BLaER1 treated with 17β-estradiol and CSF1 and Interleukin-3, amounts not matched to agents 10 nM and 100 nM (cell line): ENCODE measurements at regions not wholly inside any gene's neighbourhood (a gene's known extent, or its start where the extent isn't known, plus 50 kb on each side); places are given as distances from the start of the nearest gene placed in this dataset.
"Not testable (repeated sequence)": the region's sequence is repeated elsewhere in the genome, so short reads cannot be mapped to it uniquely, and the experiment has no call there.

Experiments
- H3K27ac ChIP-seq, 11 experiments: shearing (Covaris generic); formaldehyde crosslinking; 2 replicates each; pipeline ENCODE4 v1.8.1; 2022
- H3K27me3 ChIP-seq, 11 experiments: shearing (Covaris generic); formaldehyde crosslinking; 2 replicates each; pipeline ENCODE4 v1.8.1; 2022
- H3K36me3 ChIP-seq, 11 experiments: shearing (Covaris generic); formaldehyde crosslinking; 2 replicates each; pipeline ENCODE4 v1.8.1; 2022
- H3K4me1 ChIP-seq, 10 experiments: shearing (Covaris generic); formaldehyde crosslinking; 2 replicates each; pipeline ENCODE4 v1.8.1; 2022
- H3K4me2 ChIP-seq, 11 experiments: shearing (Covaris generic); formaldehyde crosslinking; 2 replicates each; pipeline ENCODE4 v1.8.1; 2022
- H3K4me3 ChIP-seq, 10 experiments: shearing (Covaris generic); formaldehyde crosslinking; 2 replicates each; pipeline ENCODE4 v1.8.1; 2022
- H3K9ac ChIP-seq, 11 experiments: shearing (Covaris generic); formaldehyde crosslinking; 2 replicates each; pipeline ENCODE4 v1.8.1; 2022
- H3K9me3 ChIP-seq, 11 experiments: shearing (Covaris generic); formaldehyde crosslinking; replicated peaks in 1 of 11; 2 replicates each; pipeline ENCODE4 v1.8.1; 2022
- H4K20me1 ChIP-seq, 11 experiments: shearing (Covaris generic); formaldehyde crosslinking; 2 replicates each; pipeline ENCODE4 v1.8.1; 2022
- Cebpa-rat ChIP-seq, 11 experiments: shearing (Covaris generic); IDR thresholded peaks; 2 replicates each; pipeline ENCODE4 v1.8.1; 2022

DNA sequence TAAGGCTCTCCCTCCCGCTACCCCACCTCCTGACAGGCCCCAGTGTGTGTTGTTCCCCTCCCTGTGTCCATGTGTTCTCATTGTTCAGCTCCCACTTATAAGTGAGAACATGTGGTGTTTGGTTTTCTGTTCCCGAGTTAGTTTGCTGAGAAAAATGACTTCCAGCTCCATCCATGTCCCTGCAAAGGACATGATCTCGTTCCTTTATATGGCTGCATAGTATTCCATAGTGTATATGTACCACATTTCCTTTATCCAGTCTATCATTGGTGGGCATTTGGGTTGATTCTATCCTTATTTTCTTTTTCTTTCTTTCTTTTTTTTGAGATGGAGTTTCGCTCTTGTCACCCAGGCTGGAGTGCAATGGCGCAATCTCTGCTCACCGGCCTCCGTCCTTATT lies 57.8 kb upstream of the RASSF3 start:
- H3K9ac ChIP-seq, H3K36me3 ChIP-seq, H3K27me3 ChIP-seq, H4K20me1 ChIP-seq, H3K4me3 ChIP-seq, H3K9me3 ChIP-seq, H3K27ac ChIP-seq, H3K4me2 ChIP-seq: not testable (repeated sequence)
- peaks cover 0 to 16% (median 6%) of the 10 kb centered on the region in 10 experiments; a peak in 9 of 20 replicates for H3K4me1 ChIP-seq

- not testable (repeated sequence) for H3K4me3 ChIP-seq, H3K27me3 ChIP-seq, H3K36me3 ChIP-seq, H3K9me3 ChIP-seq, H3K4me2 ChIP-seq, H3K9ac ChIP-seq, H3K27ac ChIP-seq, H4K20me1 ChIP-seq
- peaks cover 0 to 19% (median 6%) of the 10 kb centered on the region in 10 experiments; a peak in 9 of 20 replicates for H3K4me1 ChIP-seq
These were observed 56.6 kb upstream of the RASSF3 start for GRCh38 chr12:64553689-64554088.

DNA sequence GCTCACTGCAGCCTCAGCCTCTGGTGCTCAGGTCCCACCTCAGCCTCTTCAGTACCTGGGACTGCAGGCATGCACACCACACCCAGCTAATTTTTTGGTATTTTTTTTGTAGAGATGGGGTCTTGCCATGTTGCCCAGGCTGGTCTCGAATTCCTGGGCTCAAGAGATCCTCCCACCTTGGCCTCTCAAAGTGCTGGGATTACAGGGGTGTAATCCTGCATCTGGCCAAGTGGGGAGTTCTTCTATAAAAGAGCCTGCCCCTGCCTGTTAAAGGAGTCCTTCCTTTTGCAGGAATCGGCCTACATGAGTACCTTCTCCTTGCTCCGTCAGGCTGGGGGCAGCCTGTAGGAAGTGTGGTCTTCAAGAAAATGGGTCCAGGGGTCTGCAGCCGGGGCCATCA lies 54.1 kb upstream of the RASSF3 start:
- no peak for TF ChIP-seq Cebpa-rat (IDR thresholded peaks at IDR 0.05)
- H3K9ac ChIP-seq, result no peak overlapping the region
- no peaks in the 10 kb centered on the region for H3K27me3 ChIP-seq
- H4K20me1 ChIP-seq, result no peaks in the 10 kb centered on the region
- no peak overlapping the region for H3K27ac ChIP-seq
- no peak overlapping the region for H3K4me3 ChIP-seq
- no peaks in the 10 kb centered on the region for H3K9me3 ChIP-seq
- H3K36me3 ChIP-seq, result no peaks in the 10 kb centered on the region
- H3K4me1 ChIP-seq, result peaks cover 4 to 25% (median 16%) of the 10 kb centered on the region in 10 experiments; a peak in 16 of 20 replicates
- H3K4me2 ChIP-seq, result no peak overlapping the region

- H3K9ac ChIP-seq, result no peak overlapping the region
- no peaks in the 10 kb centered on the region for H3K36me3 ChIP-seq
- no peak overlapping the region for H3K27ac ChIP-seq
- H3K4me3 ChIP-seq, result no peak overlapping the region
- TF ChIP-seq Cebpa-rat (IDR thresholded peaks at IDR 0.05), result no peak
- no peak overlapping the region; a peak in 1 of 22 replicates for H3K4me2 ChIP-seq
- no peaks in the 10 kb centered on the region for H4K20me1 ChIP-seq
- H3K4me1 ChIP-seq, result peaks cover 4 to 36% (median 26%) of the 10 kb centered on the region in 10 experiments; a peak in 16 of 20 replicates
- H3K27me3 ChIP-seq, result no peaks in the 10 kb centered on the region
- H3K9me3 ChIP-seq, result no peaks in the 10 kb centered on the region
These were observed 51.5 kb upstream of the RASSF3 start for GRCh38 chr12:64558754-64559153.

DNA sequence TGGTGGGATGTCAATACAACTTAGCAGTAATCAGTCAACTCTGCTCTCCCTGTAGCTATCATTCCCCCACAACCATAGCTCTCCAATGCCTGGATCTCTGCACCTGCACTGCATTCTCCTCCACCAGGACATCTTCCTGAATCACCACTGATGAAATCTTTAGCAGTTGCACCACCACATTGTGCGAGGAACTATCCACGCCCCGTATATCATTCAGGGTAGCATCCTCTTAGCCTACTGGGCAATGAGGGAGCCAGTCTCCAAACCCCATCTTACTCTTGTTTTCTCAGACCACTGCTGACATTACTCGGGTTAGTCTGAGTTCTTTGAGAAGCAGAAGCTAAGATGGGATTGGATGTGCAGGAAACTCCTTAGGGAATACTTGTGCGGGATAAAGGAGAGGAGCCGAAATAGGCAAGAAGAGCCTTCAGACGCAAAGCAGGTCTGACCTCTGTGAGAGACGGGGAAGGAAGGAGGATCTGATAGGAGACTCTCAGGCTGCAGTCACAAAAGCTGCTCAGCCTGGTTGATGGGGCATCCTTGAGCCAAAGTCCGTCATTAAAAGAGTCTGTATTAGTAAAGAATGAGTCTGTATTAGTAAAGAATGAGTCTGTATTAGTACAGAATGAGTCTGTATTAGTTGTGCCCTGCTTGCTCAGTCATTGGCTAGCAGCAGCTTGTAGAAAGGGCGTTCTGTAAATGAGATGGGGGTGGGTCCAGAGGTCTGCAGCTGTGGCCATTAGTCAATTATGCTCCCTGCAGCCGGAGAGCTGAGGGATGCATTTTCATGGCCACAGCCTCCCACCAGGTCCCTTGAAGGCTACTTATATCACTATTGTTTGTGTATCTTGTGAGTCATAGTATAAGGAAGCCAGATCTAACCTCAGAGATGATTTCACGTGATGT lies 49.6 kb upstream of the RASSF3 start:
- TF ChIP-seq Cebpa-rat (IDR thresholded peaks at IDR 0.05), result no peak
- Histone ChIP-seq H3K27ac (peak overlapping the region in 9 of 11 experiments; percentile 34 to 76 (median 65); a peak in 17 of 22 replicates), H3K4me3 (no peak overlapping the region), H3K36me3 (no peaks in the 10 kb centered on the region), H3K27me3 (no peaks in the 10 kb centered on the region), H3K4me2 (peak overlapping the region in 9 of 11 experiments; percentile 4 to 81 (median 56); a peak in 16 of 22 replicates), H3K9me3 (no peaks in the 10 kb centered on the region), H3K9ac (peak overlapping the region in 5 of 11 experiments; percentile 15 to 59 (median 24); a peak in 6 of 22 replicates), H4K20me1 (no peaks in the 10 kb centered on the region), H3K4me1 (peaks cover 0 to 36% (median 22%) of the 10 kb centered on the region in 10 experiments; a peak in 15 of 20 replicates)
